ENCODE measurements at regions not wholly inside any gene's neighbourhood (a gene's known extent, or its start where the extent isn't known, plus 50 kb on each side); places are given as distances from the start of the nearest gene placed in this dataset.

DNA sequence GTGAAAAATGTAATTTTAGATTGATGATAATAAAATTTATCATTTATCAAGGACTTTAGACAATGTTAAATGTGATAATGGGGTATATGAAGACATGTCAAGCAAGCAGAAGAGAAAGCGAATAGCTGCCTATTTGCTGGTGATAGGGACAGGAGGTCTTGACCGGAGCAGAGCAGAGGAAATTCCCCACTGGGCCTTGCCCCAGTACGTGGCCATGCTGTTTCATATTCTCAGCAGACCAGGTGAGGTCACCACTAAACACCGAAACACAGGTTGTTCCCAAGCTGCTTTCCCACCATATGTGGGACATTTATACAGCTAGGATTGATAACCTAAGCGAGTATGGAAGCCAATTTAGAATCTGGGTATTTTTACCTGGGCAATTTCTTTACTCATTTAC is 1629.6 kb downstream of the FAM181B start:
- TF ChIP-seq, protein P1, sequence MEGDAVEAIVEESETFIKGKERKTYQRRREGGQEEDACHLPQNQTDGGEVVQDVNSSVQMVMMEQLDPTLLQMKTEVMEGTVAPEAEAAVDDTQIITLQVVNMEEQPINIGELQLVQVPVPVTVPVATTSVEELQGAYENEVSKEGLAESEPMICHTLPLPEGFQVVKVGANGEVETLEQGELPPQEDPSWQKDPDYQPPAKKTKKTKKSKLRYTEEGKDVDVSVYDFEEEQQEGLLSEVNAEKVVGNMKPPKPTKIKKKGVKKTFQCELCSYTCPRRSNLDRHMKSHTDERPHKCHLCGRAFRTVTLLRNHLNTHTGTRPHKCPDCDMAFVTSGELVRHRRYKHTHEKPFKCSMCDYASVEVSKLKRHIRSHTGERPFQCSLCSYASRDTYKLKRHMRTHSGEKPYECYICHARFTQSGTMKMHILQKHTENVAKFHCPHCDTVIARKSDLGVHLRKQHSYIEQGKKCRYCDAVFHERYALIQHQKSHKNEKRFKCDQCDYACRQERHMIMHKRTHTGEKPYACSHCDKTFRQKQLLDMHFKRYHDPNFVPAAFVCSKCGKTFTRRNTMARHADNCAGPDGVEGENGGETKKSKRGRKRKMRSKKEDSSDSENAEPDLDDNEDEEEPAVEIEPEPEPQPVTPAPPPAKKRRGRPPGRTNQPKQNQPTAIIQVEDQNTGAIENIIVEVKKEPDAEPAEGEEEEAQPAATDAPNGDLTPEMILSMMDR (IDR thresholded peaks at IDR 0.05), result no peak
- TF ChIP-seq POLR2A (IDR thresholded peaks at IDR 0.05), result no peak
